Mucosa of gallbladder (tissue), 1 donor: ENCODE measurements at regions not wholly inside any gene's neighbourhood (a gene's known extent, or its start where the extent isn't known, plus 50 kb on each side); places are given as distances from the start of the nearest gene placed in this dataset.

Experiments
- DNase-seq: peaks from one replicate; pipeline ENCODE4 v3.0.0-alpha.2; 2020; ENCODE audit warnings: low spot score
- donor health status: DM: no; HTN: no; CAD: no.

- no peak for DNase-seq
Measured at GRCh38 chr5:34484216-34484920, 171.8 kb upstream of the RAI14 start.

DNA sequence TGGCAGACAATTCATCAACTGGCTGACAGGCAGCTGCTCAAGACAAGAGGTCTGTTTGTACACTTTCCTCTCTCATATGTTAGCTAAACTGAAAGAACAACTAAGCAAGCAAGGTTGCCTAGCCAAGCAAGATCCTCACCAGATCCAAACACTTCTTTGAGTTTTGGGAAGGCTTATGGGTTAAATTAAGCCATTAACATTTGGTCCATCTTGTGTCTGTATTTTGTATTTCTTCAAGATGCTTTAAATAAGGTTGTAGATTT lies 170.4 kb upstream of the RAI14 start:
- no peak for DNase-seq

DNA sequence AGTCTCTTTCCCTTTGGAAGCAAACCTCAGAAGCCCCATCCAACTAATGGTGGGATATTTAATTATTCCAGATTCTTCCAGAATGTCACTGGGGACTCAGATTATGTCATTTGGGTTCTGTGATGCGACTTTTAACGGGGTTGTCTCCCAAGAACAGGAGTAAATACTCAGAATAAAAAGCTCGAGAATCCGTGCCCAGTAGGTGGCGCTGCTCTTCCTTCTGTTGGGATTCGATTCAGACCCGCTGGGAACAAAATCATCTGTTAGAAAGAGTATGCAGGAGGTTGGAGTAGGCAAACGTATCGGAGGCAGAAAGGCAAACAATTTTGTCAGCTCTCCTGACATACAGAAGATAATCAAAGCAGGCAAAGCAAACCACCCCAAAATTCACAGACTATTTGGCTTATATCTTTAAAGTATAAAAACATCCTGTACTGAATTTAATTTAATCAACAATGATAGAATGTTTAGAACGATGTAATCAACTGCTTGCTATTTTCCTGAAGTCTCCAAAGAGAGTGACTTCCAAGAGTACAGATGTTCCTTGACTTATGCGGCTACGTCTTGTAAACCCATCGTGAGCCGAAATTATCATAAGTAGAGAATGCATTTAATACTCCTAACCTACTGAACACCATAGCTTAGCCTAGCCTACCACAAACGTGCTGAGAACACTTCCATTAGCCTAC lies 169.8 kb upstream of the RAI14 start:
- DNase-seq, result peak; percentile 86

DNA sequence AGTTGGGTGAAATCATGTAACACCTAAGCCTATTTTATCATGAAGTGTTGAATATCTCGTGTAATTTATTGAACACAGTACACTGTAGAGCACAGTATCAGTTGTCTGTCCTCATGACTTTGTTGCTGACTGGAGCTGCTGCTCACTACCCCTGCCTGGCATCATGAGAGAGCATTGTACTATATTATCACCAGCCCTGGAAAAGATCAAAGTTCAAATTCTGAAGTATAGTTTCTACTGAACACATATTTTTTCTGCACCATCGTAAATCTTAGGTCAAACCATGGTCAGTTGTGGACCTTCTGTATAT lies 169.3 kb upstream of the RAI14 start:
- DNase-seq, result no peak

DNA sequence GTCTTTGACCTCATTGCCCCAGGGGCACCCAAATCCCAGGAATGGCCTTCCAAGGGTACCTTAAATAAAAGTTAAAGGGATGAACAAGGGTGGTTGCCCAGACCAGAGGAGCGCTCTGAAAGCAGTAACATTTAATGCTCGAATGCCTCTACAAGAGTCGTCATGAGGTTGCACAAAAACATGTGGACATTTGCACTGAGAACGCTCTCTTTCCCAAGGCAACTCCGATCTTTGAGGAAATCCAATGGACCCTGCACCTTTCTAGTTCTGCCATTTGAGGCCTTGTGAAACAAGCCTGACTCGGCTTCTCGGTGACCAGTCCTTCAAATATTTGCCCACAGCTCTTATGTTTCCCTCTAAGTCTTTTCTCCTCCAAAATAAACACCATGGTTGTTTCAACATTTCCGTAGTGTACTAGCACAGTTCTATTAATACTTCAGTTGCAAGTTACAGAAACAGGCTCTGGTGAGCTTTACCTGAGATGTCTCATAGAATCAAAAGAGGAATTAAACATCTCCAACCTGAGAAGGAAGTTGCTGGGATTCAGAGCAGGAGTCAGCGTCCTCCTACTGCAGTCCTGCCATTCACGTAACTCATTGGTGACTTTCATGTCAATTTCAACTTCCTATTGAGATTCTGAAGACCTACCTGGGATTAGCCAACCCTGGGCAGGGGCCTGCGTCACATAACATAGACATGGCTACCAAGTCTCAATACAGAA lies 168.8 kb upstream of the RAI14 start:
- no peak for DNase-seq

- no peak for DNase-seq
Measured at GRCh38 chr5:34487956-34488355, 168.2 kb upstream of the RAI14 start.

DNA sequence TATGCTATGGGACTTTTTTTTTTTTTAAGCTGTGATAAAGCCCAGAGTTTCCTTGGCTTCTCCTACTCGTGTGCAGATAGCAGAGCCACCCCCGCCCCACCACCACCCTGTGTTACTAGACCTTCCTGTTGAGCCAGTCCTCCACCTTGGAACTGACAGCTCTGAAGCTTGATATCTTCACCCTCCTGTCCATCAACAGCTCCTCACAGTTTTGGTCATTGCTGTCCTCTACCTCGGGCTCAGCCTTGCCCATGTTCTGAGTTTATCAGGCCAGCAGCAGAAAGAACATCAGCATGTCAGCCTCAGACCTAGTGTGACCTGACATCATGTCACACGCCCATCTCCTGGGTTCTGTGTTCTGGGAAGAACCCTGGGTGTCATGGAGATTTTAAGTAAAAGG lies 167.1 kb upstream of the RAI14 start:
- DNase-seq, result no peak

GRCh38 chr5:34490506-34491250 lies 165.4 kb upstream of the RAI14 start:
- DNase-seq, result no peak

- DNase-seq, result no peak
Measured at GRCh38 chr5:34491251-34491620, 164.9 kb upstream of the RAI14 start.

- DNase-seq, result no peak
Measured at GRCh38 chr5:34494111-34494755, 161.9 kb upstream of the RAI14 start.

- no peak for DNase-seq
Measured at GRCh38 chr5:34495178-34495577, 160.9 kb upstream of the RAI14 start.

DNA sequence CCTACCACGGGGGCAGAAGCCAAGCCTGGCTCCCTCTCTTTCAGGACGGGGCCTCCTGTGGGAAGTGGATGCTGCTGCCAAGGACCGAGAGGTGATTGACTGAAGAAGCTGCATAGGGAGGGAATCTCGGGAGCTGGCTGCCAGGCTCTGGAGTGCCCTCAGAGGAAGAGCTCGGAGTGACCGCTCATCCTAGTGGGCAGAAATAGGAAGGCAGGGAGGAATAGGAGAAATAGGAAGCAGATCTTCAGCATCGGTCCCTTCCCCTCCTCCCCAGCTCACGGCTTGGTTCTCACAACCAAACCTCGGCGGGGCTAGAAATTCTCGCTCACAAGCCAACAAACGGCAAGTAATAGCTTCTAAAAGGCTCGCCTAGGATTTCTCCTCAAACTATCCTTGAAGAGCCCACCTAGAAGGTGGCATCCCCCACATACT lies 159.9 kb upstream of the RAI14 start:
- DNase-seq, result no peak

GRCh38 chr5:34496701-34497469 lies 159.2 kb upstream of the RAI14 start:
- no peak for DNase-seq

DNA sequence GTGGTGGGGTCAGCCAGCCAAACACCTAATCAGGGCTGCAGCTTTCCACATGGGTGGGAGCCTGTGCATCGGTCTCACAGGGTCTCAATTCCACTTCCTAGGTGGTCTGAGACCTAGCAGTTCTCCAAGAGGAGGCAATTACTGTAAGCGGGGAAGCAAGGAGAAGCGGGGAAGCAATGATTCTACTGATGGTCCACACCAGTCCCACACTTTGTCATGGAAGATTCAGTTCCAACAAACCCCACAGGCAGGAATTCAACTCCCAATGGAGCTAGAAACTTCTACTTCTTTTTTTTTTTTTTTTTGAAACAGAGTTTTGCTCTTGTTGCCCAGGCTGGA lies 158.7 kb upstream of the RAI14 start:
- no peak for DNase-seq

DNA sequence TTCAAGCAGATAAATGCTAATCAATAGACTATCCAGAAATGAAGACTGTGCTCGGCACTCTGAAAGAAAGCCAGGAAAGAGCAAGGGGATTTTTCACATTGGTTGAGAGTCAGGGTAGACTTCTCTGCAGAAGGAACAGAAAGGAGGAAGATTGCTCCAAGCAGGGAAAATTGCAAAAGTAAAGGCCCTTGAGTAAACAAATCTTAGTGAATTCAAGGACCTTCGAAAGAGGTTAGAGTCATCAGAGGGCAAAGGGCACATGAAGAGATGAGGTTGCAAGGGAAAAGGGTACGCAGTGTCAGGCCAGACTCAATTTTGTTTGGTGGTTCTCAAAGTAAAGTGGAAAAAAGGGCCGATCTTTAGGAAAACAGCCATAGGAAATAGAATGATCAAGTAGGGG lies 157.6 kb upstream of the RAI14 start:
- DNase-seq, result no peak

DNA sequence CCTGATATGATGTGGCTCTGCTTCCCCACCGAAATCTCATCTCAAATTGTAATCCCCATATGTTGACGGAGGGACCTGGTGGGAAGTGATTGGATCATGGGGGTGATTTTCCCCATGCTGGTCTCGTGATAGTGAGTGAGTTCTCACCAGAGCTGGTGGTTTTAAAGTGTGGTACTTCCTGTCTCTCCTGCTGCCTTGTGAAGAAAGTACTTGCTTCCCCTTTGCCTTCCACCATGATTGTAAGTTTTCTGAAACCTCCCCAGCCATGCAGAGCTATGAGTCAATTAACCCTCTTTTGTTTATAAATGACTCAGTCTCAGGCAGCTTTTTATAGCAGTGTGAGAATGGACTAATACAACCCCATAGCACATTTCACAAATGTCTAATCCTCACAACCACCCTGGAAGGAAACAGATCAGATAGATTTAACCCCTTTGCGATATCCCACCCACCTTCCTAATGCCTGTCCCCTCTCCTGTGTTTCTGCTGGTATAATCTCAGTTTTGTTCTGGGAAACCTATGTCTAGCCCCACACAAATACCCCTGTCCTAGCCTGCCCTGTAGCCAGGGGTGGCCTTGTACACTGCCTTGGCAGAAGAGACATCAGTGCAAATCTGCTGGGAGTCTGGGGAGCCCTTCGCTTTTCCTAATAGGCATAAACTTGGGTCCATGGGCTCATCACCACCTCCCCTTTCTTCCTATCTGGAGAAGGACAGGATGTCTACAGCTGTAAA lies 157.0 kb upstream of the RAI14 start:
- DNase-seq, result no peak

DNA sequence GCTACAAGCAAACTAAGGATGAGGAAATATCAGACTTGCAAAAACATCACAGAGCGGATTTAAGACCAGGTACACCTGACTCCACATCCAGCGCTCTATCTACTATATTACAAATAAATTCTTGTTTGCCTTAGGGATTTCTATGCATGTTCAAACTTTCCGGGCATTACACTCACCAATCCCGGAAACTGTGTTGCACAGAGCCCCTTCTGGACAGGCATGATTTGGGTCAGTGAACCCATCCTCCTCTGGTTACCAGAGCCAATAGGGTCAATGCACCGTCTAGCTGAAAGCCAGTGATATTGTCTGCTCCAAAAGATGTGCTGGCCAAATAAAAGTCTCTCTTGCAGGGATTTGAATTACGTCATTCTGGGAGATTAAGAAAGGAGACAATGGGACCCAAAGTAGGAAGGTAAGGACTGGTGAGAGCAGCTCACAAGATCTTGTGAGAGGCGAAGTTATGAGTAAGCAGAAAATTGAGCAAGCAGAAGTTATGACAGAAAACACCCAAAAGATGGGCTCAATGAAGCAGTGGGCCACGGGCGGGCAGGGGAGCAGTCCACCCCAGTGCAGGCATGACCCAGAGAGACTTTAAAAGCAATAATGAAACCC lies 155.8 kb upstream of the RAI14 start:
- DNase-seq, result no peak

DNA sequence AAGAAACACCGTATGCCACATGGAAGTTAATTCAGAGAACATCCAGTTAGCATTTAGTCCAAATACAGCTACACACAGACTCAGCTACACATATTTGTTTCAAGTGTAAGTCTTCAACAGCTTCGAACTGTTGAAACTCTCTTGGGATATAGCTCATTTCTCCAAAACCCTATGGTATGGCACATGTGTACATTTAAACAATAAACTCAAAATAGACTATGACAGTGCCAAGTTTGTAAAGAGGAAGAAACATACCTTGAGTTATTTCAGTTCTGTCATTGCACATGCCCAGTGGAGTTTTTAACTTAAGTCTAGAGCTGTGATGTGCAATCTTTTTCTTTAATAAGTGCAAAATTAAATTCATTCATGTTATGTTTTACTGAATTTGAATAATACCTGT lies 155.1 kb upstream of the RAI14 start:
- DNase-seq, result no peak

GRCh38 chr5:34501840-34502239 lies 154.3 kb upstream of the RAI14 start:
- no peak for DNase-seq

DNA sequence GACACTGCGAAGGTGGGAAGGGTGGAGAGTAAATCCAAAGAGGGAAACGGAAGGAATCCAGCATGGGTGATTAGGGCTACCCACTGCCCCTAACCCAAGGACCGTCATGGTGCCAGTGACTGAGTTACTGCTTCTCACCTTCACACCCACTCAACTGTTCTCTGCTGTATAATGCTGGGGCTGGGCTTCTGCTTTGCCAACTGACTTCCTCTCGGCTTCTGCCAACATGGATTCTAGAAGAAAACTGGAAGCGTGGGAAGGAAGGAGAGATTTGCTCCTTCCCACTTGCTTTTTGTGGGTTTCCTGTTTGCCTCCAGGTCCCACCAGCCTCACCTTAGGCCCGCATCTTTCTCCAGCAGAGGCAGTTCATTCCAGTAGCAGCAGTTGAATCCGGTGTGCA lies 153.5 kb upstream of the RAI14 start:
- no peak for DNase-seq
